Right forelimb (tissue), 1 donor: ENCODE measurements at regions not wholly inside any gene's neighbourhood (a gene's known extent, or its start where the extent isn't known, plus 50 kb on each side); places are given as distances from the start of the nearest gene placed in this dataset.

Experiments
- DNase-seq: peaks from one replicate; pipeline ENCODE4 v3.0.0-alpha.2; 2018

- no peak for DNase-seq
These were observed 516.9 kb upstream of the JAG1 start for GRCh38 chr20:11190741-11191140.

GRCh38 chr20:11192106-11192505 is 518.3 kb upstream of the JAG1 start:
- DNase-seq = no peak

GRCh38 chr20:11193241-11193640 is 519.4 kb upstream of the JAG1 start:
- no peak for DNase-seq

GRCh38 chr20:11195169-11195568 is 521.4 kb upstream of the JAG1 start:
- no peak for DNase-seq

- DNase-seq = no peak
These were observed 522.2 kb upstream of the JAG1 start for GRCh38 chr20:11195899-11196558.

GRCh38 chr20:11197851-11198250 is 524.1 kb upstream of the JAG1 start:
- DNase-seq = no peak

- no peak for DNase-seq
These were observed 526.6 kb upstream of the JAG1 start for GRCh38 chr20:11200423-11200822.

GRCh38 chr20:11204926-11205768 is 531.3 kb upstream of the JAG1 start:
- no peak for DNase-seq

GRCh38 chr20:11205769-11206362 is 532.1 kb upstream of the JAG1 start:
- DNase-seq = no peak

- DNase-seq = no peak
These were observed 534.1 kb upstream of the JAG1 start for GRCh38 chr20:11207749-11208502.

GRCh38 chr20:11210611-11211010 is 536.8 kb upstream of the JAG1 start:
- no peak for DNase-seq

GRCh38 chr20:11212272-11212671 is 538.5 kb upstream of the JAG1 start:
- DNase-seq = no peak

GRCh38 chr20:11212902-11213301 is 539.1 kb upstream of the JAG1 start:
- no peak for DNase-seq

GRCh38 chr20:11214256-11214840 is 540.5 kb upstream of the JAG1 start:
- DNase-seq = no peak

- no peak for DNase-seq
These were observed 542.9 kb upstream of the JAG1 start for GRCh38 chr20:11216451-11217314.

- DNase-seq = no peak
These were observed 543.8 kb upstream of the JAG1 start for GRCh38 chr20:11217326-11218172.

- no peak for DNase-seq
These were observed 544.4 kb upstream of the JAG1 start for GRCh38 chr20:11218173-11218680.

GRCh38 chr20:11219192-11219591 is 545.4 kb upstream of the JAG1 start:
- no peak for DNase-seq

GRCh38 chr20:11221046-11221445 is 547.2 kb upstream of the JAG1 start:
- no peak for DNase-seq

GRCh38 chr20:11222243-11222642 is 548.4 kb upstream of the JAG1 start:
- no peak for DNase-seq

GRCh38 chr20:11227602-11228001 is 553.8 kb upstream of the JAG1 start:
- DNase-seq = no peak
